ENCODE measurements at regions not wholly inside any gene's neighbourhood (a gene's known extent, or its start where the extent isn't known, plus 50 kb on each side); places are given as distances from the start of the nearest gene placed in this dataset.
A peak's percentile ranks its signal among the peaks of the same experiment; 100 is the strongest.

GRCh38 chr12:60119327-60119726, 523.5 kb downstream of the SLC16A7 start:
- no TSS peak for BruUV-seq (replicated peaks)
- TF ChIP-seq, protein P1, sequence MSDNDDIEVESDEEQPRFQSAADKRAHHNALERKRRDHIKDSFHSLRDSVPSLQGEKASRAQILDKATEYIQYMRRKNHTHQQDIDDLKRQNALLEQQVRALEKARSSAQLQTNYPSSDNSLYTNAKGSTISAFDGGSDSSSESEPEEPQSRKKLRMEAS (IDR thresholded peaks at IDR 0.05) = no peak
- TF ChIP-seq, protein P2, sequence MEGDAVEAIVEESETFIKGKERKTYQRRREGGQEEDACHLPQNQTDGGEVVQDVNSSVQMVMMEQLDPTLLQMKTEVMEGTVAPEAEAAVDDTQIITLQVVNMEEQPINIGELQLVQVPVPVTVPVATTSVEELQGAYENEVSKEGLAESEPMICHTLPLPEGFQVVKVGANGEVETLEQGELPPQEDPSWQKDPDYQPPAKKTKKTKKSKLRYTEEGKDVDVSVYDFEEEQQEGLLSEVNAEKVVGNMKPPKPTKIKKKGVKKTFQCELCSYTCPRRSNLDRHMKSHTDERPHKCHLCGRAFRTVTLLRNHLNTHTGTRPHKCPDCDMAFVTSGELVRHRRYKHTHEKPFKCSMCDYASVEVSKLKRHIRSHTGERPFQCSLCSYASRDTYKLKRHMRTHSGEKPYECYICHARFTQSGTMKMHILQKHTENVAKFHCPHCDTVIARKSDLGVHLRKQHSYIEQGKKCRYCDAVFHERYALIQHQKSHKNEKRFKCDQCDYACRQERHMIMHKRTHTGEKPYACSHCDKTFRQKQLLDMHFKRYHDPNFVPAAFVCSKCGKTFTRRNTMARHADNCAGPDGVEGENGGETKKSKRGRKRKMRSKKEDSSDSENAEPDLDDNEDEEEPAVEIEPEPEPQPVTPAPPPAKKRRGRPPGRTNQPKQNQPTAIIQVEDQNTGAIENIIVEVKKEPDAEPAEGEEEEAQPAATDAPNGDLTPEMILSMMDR (IDR thresholded peaks at IDR 0.05 in 2 of 3, conservative IDR thresholded peaks at IDR 0.05 in 1 of 3; ENCODE audit: borderline replicate concordance in 1 of 3, insufficient read depth in 1 of 3, low read depth in 2 of 3, low read length in 2 of 3) = no peak
- no peak for TF ChIP-seq JUND (IDR thresholded peaks at IDR 0.05)
- no peak for TF ChIP-seq CEBPB (IDR thresholded peaks at IDR 0.05; ENCODE audit: low read depth)
- TF ChIP-seq SRF (IDR thresholded peaks at IDR 0.05; ENCODE audit: low read depth) = no peak
- TF ChIP-seq ZNF274 (IDR thresholded peaks at IDR 0.05; ENCODE audit: low read depth, low read length) = no peak
- TF ChIP-seq TCF7L2 (IDR thresholded peaks at IDR 0.05; ENCODE audit: borderline replicate concordance, extremely low read depth, insufficient read depth, insufficient read length) = no peak
- no peak for TF ChIP-seq ZBTB33 (IDR thresholded peaks at IDR 0.05; ENCODE audit: extremely low read depth, insufficient replicate concordance, low read length)
- TF ChIP-seq SIN3A (IDR thresholded peaks at IDR 0.05; ENCODE audit: low read depth) = no peak
- no peak for TF ChIP-seq FOSL1 (IDR thresholded peaks at IDR 0.05; ENCODE audit: low read depth)
- no peak for TF ChIP-seq POLR2AphosphoS5 (IDR thresholded peaks at IDR 0.05; ENCODE audit: low read depth, low read length)
- no peak for TF ChIP-seq POLR2A (IDR thresholded peaks at IDR 0.05; ENCODE audit: borderline replicate concordance, extremely low read depth, insufficient read depth, insufficient read length)
- TF ChIP-seq EZH2 (IDR thresholded peaks at IDR 0.05) = no peak
- no peak for TF ChIP-seq ZFX (IDR thresholded peaks at IDR 0.05)
- no peak for TF ChIP-seq RAD21 (IDR thresholded peaks at IDR 0.05; ENCODE audit: low read depth)
- TF ChIP-seq CBX3 (IDR thresholded peaks at IDR 0.05; ENCODE audit: low read depth) = no peak
- no peak for TF ChIP-seq YY1 (IDR thresholded peaks at IDR 0.05; ENCODE audit: extremely low read depth, insufficient replicate concordance, low read depth, low read length)
- Histone ChIP-seq H3K36me3 (ENCODE audit: control insufficient read depth in 1 of 2, insufficient read depth in 2 of 2, low read length in 2 of 2) (no peaks in the 10 kb centered on the region), H3K79me2 (ENCODE audit: insufficient read depth, low read length) (no peaks in the 10 kb centered on the region), H3K4me3 (replicated peaks in 1 of 2; ENCODE audit: low read depth in 1 of 2, low read length in 2 of 2) (no peak overlapping the region), H2AFZ (ENCODE audit: low read depth, low read length, poor library complexity, severe bottlenecking) (peak overlapping the region; percentile 42), H3K27ac (ENCODE audit: low read depth, low read length) (no peak overlapping the region), H3K4me1 (ENCODE audit: control insufficient read depth in 1 of 2, insufficient read depth in 2 of 2, low read length in 2 of 2) (no peaks in the 10 kb centered on the region), H4K20me1 (ENCODE audit: insufficient read depth) (no peaks in the 10 kb centered on the region), H3K9me2 (ENCODE audit: insufficient read depth) (no peaks in the 10 kb centered on the region), H3K9me3 (ENCODE audit: control insufficient read depth in 1 of 2, insufficient read depth in 1 of 2, low read depth in 1 of 2, low read length in 2 of 2) (no peaks in the 10 kb centered on the region), H3K27me3 (ENCODE audit: insufficient read depth, low read length) (no peaks in the 10 kb centered on the region), H3K4me2 (ENCODE audit: low read length) (no peak overlapping the region), H3K9ac (ENCODE audit: low read length) (no peak overlapping the region)
- intact Hi-C loops (cut with micrococcal nuclease) = no loop called here
- ATAC-seq (no peak), DNase-seq (ENCODE audit: low read depth, low spot score) (no peak)
- CTCF ChIA-PET = interaction anchor here (1.8 kb wide), 1 partner anchor 13 kb away, joined by 6 read pairs; no protein-coding TSS in a partner anchor
- RAD21 ChIA-PET (ENCODE audit: low non-redundant PET in 1 of 2, low total read pairs in 2 of 2, uncharacterized antibody in 2 of 2, unreplicated experiment in 2 of 2) = no interaction called here
- POLR2A ChIA-PET = interaction anchor here (0.8 kb wide), 1 partner anchor 28 kb away, joined by 3 read pairs; no protein-coding TSS in a partner anchor
